ENCODE measurements at regions not wholly inside any gene's neighbourhood (a gene's known extent, or its start where the extent isn't known, plus 50 kb on each side); places are given as distances from the start of the nearest gene placed in this dataset.
"Not testable (repeated sequence)": the region's sequence is repeated elsewhere in the genome, so short reads cannot be mapped to it uniquely, and the experiment has no call there.

DNA sequence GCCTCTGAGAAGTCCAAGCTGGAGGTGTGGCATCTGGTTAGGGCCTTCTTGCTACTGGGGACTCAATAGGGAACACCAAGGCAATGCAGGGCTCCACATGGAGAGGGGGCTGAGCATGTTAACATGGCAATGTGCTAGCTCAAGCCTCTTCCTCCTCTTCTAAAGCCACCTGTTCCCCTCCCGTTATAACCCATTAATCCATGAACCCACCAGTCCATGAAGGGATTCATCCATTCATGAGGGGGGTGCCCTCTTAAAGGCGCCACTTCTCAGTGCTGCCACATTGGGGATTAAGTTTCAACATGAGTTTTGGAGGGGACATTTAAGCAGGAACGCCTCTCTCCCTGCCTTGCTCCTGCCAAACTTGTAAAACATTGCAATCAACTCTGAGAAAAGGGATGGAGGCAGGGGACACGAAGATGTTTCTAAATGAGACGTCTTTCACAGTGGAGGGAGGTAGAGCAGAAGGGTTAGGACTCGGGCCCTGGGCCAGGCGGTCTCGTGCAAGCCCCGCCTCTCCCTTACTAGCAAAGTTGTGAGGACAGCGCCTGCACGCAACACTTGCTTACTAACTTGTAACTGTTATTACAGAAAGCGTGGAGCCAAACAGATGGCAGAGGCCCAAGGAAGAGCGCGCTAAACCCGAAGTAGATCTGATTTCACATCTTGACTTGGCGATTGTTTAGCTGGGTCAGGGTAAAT, 118.2 kb upstream of the ZNF516 start:
- DNase-seq (no peak), ATAC-seq (ENCODE audit: low FRiP score) (no peak)
- H3K4me3 ChIP-seq (ENCODE audit: low read length in 2 of 2), result no peak overlapping the region
- H3K9me3 ChIP-seq (ENCODE audit: control insufficient read depth, low read length), result no peaks in the 10 kb centered on the region
- no peaks in the 10 kb centered on the region for H3K36me3 ChIP-seq (ENCODE audit: control insufficient read depth in 1 of 2, insufficient read depth in 2 of 2, low read length in 1 of 2)
- WGBS, 2 donors, result 85 to 90% methylated on average over 16 of the region's 16 CpGs
- intact Hi-C loops (cut with DNase I), result loop anchor here in 1 of 2 donors (10.0 kb wide), 2 partner anchors 118 to 208 kb away; partner anchors contain the start of gene ZNF516
- H3K27me3 ChIP-seq (ENCODE audit: control insufficient read depth in 1 of 2, insufficient read depth in 2 of 2, low read length in 1 of 2), result no peaks in the 10 kb centered on the region
- H3K27ac ChIP-seq (ENCODE audit: low read depth in 1 of 2, low read length in 2 of 2), result no peak overlapping the region
- H3K4me1 ChIP-seq (ENCODE audit: control insufficient read depth in 1 of 2, insufficient read depth in 2 of 2, low read length in 2 of 2), result no peaks in the 10 kb centered on the region

DNA sequence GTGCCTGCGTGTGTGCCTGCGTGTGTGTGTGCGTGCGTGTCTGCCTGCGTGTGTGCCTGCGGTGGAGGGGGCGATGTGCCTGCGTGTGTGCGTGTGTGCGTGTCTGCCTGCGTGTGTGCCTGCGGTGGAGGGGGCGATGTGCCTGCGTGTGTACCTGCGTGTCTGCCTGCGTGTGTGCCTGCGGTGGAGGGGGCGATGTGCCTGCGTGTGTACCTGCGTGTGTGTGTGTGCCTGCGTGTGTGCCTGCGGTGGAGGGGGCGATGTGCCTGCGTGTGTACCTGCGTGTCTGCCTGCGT, 116.7 kb upstream of the ZNF516 start:
- not testable (repeated sequence) for H3K27ac ChIP-seq (ENCODE audit: low read depth in 1 of 2, low read length in 2 of 2); H3K36me3 ChIP-seq (ENCODE audit: control insufficient read depth in 1 of 2, insufficient read depth in 2 of 2, low read length in 1 of 2); H3K4me3 ChIP-seq (ENCODE audit: low read length in 2 of 2); ATAC-seq (ENCODE audit: low FRiP score); H3K9me3 ChIP-seq (ENCODE audit: control insufficient read depth, low read length); H3K27me3 ChIP-seq (ENCODE audit: control insufficient read depth in 1 of 2, insufficient read depth in 2 of 2, low read length in 1 of 2); DNase-seq; H3K4me1 ChIP-seq (ENCODE audit: control insufficient read depth in 1 of 2, insufficient read depth in 2 of 2, low read length in 2 of 2)
- WGBS, 2 donors, result 94 to 97% methylated on average over 26 of the region's 26 CpGs
- intact Hi-C loops (cut with DNase I), result loop anchor here in 1 of 2 donors (10.0 kb wide), 2 partner anchors 117 to 207 kb away; partner anchors contain the start of gene ZNF516

DNA sequence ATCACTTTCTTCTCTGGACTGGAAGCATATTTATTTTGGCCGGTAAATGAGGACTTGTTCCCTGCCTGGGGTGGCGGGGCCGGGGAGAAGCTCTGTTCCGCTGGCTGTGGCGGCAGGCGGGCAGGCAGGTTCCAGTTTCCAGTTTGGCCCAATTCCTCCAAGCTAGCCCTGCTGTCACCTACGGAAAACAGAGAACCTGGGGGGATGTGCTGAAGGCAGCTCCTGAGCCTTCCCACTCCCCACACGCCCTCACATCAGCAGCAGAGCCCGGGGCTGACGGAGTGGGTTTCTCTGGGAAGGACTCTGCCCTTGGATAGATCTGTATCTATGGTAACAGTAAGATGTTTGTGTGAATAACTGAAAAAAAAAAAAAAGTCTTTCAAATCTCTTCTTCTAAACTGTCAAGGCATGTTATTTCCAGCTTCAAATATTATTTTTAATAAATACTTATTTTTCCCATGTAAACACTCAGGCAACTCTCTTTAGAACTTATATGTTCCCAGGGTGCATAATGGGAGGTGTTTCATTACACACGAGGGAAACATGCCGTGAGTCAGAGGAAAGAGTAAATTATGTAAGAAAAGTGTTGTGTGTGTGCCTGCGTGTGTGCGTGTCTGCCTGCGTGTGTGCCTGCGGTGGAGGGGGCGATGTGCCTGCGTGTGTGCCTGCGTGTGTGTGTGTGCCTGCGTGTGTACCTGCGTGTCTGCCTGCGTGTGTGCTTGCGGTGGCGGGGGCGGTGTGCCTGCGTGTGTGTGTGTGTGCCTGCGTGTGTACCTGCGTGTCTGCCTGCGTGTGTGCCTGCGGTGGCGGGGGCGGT, 116.1 kb upstream of the ZNF516 start:
- DNase-seq (no peak), ATAC-seq (ENCODE audit: low FRiP score) (peak; percentile 58)

DNA sequence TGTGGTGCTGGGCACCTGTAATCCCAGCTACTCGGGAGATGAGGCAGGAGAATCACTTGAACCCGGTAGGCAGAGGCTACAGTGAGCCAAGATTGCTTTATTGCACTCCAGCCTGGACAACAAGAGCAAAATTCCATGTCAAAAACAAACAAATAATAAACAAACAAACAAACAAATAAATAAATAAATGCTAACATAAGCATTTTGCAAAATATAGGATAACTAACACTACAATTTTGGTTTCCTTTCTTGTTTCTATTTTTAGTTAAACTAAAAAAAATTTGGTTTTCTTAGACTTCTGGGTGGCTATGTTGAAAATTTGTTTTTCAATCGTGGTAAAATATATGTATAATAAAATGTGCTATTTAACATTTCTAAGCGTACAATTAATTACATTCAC, 115.0 kb upstream of the ZNF516 start:
- WGBS, 2 donors, result 91 to 93% methylated on average over 4 of the region's 4 CpGs
- Histone ChIP-seq H3K27ac (ENCODE audit: low read depth in 1 of 2, low read length in 2 of 2) (no peak overlapping the region), H3K27me3 (ENCODE audit: control insufficient read depth in 1 of 2, insufficient read depth in 2 of 2, low read length in 1 of 2) (no peaks in the 10 kb centered on the region), H3K4me3 (ENCODE audit: low read length in 2 of 2) (no peak overlapping the region), H3K4me1 (ENCODE audit: control insufficient read depth in 1 of 2, insufficient read depth in 2 of 2, low read length in 2 of 2) (no peaks in the 10 kb centered on the region), H3K9me3 (ENCODE audit: control insufficient read depth, low read length) (no peaks in the 10 kb centered on the region), H3K36me3 (ENCODE audit: control insufficient read depth in 1 of 2, insufficient read depth in 2 of 2, low read length in 1 of 2) (no peaks in the 10 kb centered on the region)
- DNase-seq (no peak), ATAC-seq (ENCODE audit: low FRiP score) (no peak)
- intact Hi-C loops (cut with DNase I), result loop anchor here in 1 of 2 donors (10.0 kb wide), 2 partner anchors 115 to 205 kb away; partner anchors contain the start of gene ZNF516

More for the DNA sequence above, 116.1 kb upstream of the ZNF516 start:
- Histone ChIP-seq H3K27ac (ENCODE audit: low read depth in 1 of 2, low read length in 2 of 2) (no peak overlapping the region), H3K36me3 (ENCODE audit: control insufficient read depth in 1 of 2, insufficient read depth in 2 of 2, low read length in 1 of 2) (no peaks in the 10 kb centered on the region), H3K27me3 (ENCODE audit: control insufficient read depth in 1 of 2, insufficient read depth in 2 of 2, low read length in 1 of 2) (no peaks in the 10 kb centered on the region), H3K4me3 (ENCODE audit: low read length in 2 of 2) (no peak overlapping the region), H3K4me1 (ENCODE audit: control insufficient read depth in 1 of 2, insufficient read depth in 2 of 2, low read length in 2 of 2) (no peaks in the 10 kb centered on the region), H3K9me3 (ENCODE audit: control insufficient read depth, low read length) (no peaks in the 10 kb centered on the region)
- intact Hi-C loops (cut with DNase I), result loop anchor here in 1 of 2 donors (10.0 kb wide), 2 partner anchors 116 to 206 kb away; partner anchors contain the start of gene ZNF516
- 54 to 57% methylated on average over 32 of the region's 32 CpGs for WGBS, 2 donors

GRCh38 chr18:76605341-76605929, 110.4 kb upstream of the ZNF516 start:
- Histone ChIP-seq H3K9me3 (ENCODE audit: control insufficient read depth, low read length) (no peaks in the 10 kb centered on the region), H3K4me1 (ENCODE audit: control insufficient read depth in 1 of 2, insufficient read depth in 2 of 2, low read length in 2 of 2) (no peaks in the 10 kb centered on the region), H3K36me3 (ENCODE audit: control insufficient read depth in 1 of 2, insufficient read depth in 2 of 2, low read length in 1 of 2) (no peaks in the 10 kb centered on the region), H3K4me3 (ENCODE audit: low read length in 2 of 2) (no peak overlapping the region), H3K27ac (ENCODE audit: low read depth in 1 of 2, low read length in 2 of 2) (no peak overlapping the region), H3K27me3 (ENCODE audit: control insufficient read depth in 1 of 2, insufficient read depth in 2 of 2, low read length in 1 of 2) (no peaks in the 10 kb centered on the region)
- ATAC-seq (ENCODE audit: low FRiP score), result no peak
- DNase-seq, result no peak
- intact Hi-C loops (cut with DNase I), result no loop called here
- WGBS, 2 donors, result 92 to 95% methylated on average over 5 of the region's 5 CpGs

DNA sequence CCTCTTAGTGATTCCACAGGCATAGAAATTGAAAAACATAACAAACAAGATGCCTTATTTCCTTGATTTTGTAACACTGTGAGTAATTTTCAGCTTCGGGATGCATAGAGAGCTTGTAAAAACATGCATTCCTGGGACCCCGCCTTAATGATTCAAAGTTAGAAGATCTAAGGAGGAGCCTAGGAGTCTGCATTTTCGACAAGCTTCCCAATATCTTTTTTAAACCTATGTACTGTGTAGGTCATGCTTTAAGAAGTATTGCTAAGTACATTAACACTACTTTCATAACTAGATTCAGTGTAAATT, 109.8 kb upstream of the ZNF516 start:
- Histone ChIP-seq H3K27me3 (ENCODE audit: control insufficient read depth in 1 of 2, insufficient read depth in 2 of 2, low read length in 1 of 2) (no peaks in the 10 kb centered on the region), H3K4me3 (ENCODE audit: low read length in 2 of 2) (no peak overlapping the region), H3K36me3 (ENCODE audit: control insufficient read depth in 1 of 2, insufficient read depth in 2 of 2, low read length in 1 of 2) (no peaks in the 10 kb centered on the region), H3K9me3 (ENCODE audit: control insufficient read depth, low read length) (no peaks in the 10 kb centered on the region), H3K4me1 (ENCODE audit: control insufficient read depth in 1 of 2, insufficient read depth in 2 of 2, low read length in 2 of 2) (no peaks in the 10 kb centered on the region), H3K27ac (ENCODE audit: low read depth in 1 of 2, low read length in 2 of 2) (no peak overlapping the region)
- intact Hi-C loops (cut with DNase I), result no loop called here
- WGBS, 2 donors, result 66 to 72% methylated on average over 3 of the region's 3 CpGs
- no peak for DNase-seq
- no peak for ATAC-seq (ENCODE audit: low FRiP score)

GRCh38 chr18:76604108-76604934, 109.3 kb upstream of the ZNF516 start:
- DNase-seq (no peak), ATAC-seq (ENCODE audit: low FRiP score) (no peak)
- H3K36me3 ChIP-seq (ENCODE audit: control insufficient read depth in 1 of 2, insufficient read depth in 2 of 2, low read length in 1 of 2), result no peaks in the 10 kb centered on the region
- no peak overlapping the region for H3K4me3 ChIP-seq (ENCODE audit: low read length in 2 of 2)
- intact Hi-C loops (cut with DNase I), result no loop called here
- no peaks in the 10 kb centered on the region for H3K4me1 ChIP-seq (ENCODE audit: control insufficient read depth in 1 of 2, insufficient read depth in 2 of 2, low read length in 2 of 2)
- WGBS, 2 donors, result 75 to 77% methylated on average over 14 of the region's 14 CpGs
- no peaks in the 10 kb centered on the region for H3K27me3 ChIP-seq (ENCODE audit: control insufficient read depth in 1 of 2, insufficient read depth in 2 of 2, low read length in 1 of 2)
- H3K9me3 ChIP-seq (ENCODE audit: control insufficient read depth, low read length), result no peaks in the 10 kb centered on the region
- H3K27ac ChIP-seq (ENCODE audit: low read depth in 1 of 2, low read length in 2 of 2), result no peak overlapping the region

- Histone ChIP-seq H3K9me3 (ENCODE audit: control insufficient read depth, low read length) (no peaks in the 10 kb centered on the region), H3K36me3 (ENCODE audit: control insufficient read depth in 1 of 2, insufficient read depth in 2 of 2, low read length in 1 of 2) (no peaks in the 10 kb centered on the region), H3K27me3 (ENCODE audit: control insufficient read depth in 1 of 2, insufficient read depth in 2 of 2, low read length in 1 of 2) (no peaks in the 10 kb centered on the region), H3K4me1 (ENCODE audit: control insufficient read depth in 1 of 2, insufficient read depth in 2 of 2, low read length in 2 of 2) (no peaks in the 10 kb centered on the region), H3K27ac (ENCODE audit: low read depth in 1 of 2, low read length in 2 of 2) (no peak overlapping the region), H3K4me3 (ENCODE audit: low read length in 2 of 2) (no peak overlapping the region)
- intact Hi-C loops (cut with DNase I), result no loop called here
- DNase-seq (no peak), ATAC-seq (ENCODE audit: low FRiP score) (no peak)
- 83 to 85% methylated on average over 5 of the region's 5 CpGs for WGBS, 2 donors
These were observed 107.1 kb upstream of the ZNF516 start for GRCh38 chr18:76602191-76602590.
